KG1 (cell line): ENCODE measurements at regions not wholly inside any gene's neighbourhood (a gene's known extent, or its start where the extent isn't known, plus 50 kb on each side); places are given as distances from the start of the nearest gene placed in this dataset.

Experiments used
- DNase-seq: peaks from one replicate; lab custom pipeline; 2025; lab: John Stamatoyannopoulos, UW

DNA sequence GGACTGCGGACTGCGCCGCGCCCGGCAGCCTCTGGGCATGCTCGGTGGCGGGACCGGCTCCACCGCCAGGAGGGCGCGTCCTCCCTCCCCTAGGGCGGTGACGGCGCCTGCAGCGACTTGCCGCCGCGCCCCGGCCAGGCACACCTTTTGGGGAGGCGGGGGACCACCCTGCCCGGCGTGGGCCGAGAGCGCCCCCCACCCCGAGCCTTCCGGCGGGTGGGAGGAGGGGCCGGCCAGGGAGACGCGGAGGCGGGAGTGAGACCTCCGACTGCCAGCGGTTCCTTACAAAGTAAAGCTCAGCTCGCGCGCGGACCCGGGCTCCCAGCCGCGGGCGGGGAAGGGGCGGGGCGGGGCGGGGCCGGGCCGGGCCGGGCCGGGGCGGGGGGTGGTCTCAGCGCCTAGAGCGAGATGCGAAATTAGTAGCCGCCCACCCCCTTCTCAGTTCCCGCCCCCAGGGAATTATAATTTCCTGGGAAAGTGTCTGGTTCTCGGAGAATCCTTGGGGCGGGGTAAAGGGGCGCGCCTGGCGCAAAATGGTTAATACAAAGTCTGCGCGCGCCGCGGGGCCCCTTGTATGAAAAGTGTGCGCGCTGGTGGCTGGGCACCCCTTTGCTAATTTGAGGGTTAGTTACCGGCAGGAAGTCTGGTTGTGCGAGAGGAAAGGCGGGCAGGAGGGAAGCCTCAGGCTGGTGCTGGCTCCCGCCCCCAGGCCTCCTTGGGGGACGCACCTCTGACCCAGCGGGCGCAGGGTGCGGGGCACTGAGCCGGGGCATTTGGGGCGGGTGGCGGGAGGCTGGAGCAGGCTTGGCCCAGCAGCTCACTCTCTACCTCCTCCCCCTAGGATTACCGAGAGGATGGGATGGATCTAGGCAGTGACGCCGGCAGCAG, 224.8 kb upstream of the IL12A start:
- DNase-seq, result no peak

DNA sequence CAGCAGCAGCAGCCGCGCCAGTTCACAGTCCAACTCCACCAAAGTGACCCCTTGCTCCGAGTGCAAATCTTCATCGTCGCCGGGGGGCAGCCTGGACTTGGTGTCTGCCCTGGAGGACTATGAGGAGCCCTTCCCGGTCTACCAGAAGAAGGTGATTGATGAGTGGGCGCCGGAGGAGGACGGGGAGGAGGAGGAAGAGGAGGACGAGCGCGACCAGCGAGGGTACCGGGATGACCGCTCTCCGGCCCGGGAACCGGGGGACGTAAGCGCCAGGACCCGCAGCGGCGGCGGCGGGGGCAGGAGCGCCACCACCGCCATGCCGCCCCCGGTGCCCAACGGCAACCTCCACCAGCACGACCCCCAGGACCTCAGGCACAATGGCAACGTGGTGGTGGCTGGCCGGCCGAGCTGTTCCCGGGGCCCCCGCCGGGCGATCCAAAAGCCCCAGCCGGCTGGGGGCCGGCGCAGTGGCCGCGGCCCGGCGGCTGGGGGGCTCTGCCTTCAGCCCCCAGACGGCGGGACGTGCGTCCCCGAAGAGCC, 224.1 kb upstream of the IL12A start:
- DNase-seq, result no peak

DNA sequence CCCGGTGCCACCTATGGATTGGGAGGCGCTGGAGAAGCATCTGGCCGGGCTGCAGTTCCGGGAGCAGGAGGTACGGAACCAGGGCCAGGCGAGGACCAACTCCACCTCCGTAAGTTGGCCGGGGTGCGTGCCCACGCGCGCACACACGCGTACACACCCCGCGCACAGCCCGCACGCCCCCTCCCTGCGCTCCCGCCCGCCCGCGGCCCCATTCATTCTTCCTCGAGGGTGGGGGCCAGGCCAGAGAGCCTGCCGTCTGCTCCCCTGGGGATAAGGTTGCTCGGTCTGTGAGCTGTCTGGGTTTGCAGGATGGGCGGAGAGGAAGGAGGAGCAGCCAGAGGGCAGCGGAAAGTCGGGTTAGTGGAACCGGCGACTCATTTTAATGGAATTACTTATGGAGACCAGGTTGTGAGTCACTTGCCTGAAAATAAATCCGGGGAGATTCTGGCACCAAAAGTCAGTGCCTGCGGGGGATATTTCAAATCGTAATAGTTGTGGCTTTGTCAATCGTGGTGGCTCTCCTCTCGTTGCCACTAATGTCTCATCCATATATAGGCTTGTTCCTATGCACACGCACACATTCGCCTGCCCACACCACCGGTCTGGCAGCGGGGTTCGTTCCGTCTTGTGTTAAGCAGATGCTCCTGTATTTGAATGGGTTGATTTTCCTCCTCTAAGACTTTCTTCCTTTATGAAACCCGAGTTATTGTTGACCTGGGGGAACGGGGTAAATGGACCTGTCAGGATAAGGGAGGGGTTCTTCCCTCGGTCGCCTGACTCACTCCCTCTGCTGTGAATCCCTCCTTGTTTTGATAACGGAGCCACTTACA, 223.4 kb upstream of the IL12A start:
- DNase-seq, result no peak

DNA sequence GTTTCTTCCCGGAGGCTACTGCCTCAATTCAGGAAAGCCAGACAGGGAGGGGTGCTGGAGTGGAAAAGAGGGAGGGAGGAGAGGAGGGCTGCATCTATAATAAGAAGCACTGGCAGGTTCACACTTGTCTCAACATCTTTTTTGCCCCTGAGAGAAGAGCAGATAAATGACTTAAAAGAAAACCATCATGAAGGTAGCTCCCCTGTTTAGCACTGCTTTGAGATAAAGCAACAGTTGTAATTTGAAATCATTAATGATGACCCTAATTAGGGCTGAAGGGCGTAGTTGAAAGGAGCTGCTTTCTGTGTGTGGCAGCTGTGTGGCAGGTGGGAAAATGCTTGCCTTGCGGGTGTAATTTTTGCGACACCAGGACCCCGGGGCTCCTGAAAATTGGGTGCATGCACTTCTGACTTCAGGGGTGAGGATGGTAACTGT, 222.8 kb upstream of the IL12A start:
- no peak for DNase-seq

DNA sequence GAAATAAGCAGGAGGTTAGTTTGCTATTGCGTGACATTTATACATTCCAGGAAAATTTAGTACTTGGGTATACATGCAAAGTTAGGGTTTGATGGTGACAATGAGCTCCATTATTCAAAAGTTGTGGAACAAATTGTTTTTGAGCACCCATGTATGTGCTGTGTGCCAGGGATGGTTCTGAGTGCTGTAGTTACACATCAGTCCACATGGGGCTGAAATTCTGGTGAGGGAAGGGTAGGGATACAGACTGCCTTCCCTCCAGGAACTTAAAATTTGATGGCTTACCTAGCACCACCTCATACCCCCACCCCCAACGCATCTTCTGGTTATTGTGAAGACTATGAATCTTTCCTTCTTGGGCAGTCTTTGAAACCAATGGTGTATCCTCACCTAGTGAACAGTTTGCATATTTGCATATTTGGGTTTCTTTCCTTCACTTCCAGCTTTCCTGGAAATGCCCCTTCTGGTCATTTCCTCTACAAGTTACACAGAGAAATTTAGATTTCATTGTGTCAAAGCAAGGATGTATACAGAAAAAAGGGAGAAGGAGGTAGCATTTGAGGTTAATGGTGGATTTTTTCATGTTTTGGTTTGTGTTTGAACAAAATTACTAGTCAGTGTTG, 222.0 kb upstream of the IL12A start:
- no peak for DNase-seq

DNA sequence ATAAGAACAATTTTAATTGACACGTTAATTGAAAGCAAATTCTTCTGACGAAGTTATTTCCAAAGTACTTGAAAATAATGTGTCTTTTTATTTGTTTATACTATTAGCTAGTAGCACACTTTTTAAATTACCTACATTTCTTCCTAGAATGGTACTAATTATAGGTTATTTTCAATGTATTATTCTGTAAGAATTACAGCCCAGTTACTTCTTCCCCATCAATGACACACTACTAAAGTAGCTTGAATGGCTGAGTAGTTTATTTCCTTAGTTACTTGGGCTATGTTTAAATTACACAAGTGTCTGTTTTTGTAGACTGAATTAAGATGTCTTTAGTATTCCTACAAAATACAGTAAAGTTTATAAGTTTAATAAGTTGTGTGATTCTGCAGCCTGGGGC, 217.6 kb upstream of the IL12A start:
- no peak for DNase-seq

DNA sequence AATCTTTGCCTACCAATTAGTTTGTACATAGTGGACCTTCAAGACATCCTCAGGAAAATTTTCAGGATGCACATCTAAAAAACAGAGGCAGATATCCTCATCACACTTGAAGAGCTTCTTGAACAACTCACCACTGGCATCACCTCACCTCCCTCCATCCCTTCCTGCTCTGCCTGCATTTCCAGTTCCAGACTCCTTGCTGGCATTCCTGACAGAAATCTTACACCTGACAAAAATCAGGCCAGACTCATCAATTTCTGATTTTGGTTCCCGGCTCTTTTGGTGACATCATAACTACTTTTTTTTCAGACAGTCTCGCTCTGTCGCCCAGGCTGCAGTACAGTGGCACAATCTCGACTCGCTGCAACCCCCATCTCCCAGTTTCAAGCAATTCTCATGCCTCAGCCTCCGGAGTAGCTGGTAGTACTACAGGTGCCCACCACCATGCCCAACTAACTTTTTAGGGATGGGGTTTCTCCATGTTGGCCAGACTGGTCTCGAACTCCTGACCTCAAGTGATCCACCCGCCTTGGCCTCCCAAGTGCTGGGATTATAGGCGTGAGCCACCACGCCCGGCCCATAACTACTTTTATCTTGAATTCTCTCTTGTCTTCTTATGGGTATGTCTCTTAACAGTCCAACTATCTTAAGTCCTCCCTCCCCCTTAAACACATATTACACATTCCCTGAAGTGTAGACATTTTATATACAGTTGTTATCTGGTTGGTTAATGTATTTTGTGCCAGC, 216.6 kb upstream of the IL12A start:
- DNase-seq, result no peak

DNA sequence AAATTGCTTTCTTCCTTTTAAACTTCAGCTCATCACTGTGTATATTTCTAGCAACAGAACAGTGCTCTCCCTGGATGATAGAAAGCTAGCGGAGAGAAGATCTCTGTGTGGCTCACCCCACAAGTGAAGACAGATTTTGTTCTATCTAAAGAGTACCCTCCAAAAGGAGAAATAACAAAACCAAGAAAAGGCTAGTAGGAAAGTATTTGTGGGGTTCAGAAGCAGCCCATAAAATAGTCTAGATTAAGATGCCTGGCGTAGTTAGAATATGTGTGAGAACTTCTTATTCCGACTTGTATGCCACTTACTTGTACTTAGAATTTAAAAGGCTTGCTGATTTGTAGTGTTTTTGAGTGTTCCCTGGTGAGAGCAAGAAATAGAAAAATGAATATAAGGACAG, 214.9 kb upstream of the IL12A start:
- no peak for DNase-seq

DNA sequence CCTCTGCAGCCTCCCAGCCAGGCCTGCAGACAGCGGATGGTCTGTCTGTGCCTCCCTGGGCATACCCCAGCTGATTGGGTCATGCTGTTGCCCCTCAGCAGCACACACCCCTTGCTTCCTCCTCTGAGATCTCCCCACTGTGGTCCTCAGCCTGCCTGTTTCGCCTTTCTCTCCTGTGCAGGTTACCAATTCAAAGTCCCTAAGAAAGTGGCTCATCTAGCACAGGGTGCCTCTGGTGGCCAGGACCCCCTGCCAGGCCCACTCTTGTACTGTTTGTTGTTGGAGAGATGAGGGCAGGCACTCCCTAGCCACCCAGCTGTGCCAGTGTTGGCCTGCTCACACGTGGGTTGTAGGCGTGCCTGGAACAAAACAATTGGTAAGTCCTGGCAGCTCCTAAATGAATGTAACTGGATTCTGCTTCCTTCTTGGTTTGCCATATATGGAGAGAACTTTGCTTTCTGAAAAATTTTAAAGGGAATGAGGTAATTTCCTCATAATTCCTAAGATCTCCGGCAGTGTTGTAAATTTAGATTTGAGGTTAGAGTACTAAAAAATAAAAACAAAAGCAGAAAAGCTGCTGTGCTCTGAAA, 213.2 kb upstream of the IL12A start:
- DNase-seq, result no peak

DNA sequence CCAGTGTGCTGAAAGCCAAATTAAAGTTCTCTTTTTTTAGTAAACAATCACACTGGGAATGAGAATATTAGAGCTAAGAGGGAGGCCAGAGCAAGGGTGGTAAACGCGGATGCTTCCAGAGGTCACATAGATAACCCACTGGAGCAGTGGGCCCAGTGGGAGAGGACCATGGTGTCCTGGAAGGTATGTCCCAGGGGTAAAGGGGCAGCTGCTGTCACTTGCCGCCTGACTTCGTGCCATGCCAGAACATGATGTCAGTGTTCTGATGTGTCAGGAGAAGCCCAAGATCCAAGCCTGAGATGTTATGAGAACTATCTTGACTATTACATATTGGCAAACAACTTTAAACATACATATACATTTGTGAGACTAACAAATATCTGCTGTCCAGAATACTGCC, 211.9 kb upstream of the IL12A start:
- no peak for DNase-seq

DNA sequence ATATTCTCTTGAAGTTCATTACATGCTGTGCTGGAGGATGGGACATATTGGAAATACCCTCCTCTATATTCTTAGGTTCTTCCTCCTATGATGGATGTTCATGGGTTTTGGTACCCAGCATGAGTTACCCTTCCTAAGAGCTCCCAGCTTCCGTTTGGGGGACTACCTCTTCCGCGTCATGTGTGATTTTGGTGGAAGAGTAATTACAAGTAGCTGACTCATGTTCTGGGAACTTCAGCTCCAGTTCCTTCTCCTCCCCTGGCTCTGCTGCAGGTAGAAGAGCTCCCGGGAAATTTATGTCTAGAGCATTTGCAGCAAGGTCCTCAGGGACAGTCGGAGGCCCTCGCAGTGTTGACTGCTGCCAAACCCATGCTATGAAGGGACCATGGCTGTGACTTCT, 208.8 kb upstream of the IL12A start:
- DNase-seq, result no peak

DNA sequence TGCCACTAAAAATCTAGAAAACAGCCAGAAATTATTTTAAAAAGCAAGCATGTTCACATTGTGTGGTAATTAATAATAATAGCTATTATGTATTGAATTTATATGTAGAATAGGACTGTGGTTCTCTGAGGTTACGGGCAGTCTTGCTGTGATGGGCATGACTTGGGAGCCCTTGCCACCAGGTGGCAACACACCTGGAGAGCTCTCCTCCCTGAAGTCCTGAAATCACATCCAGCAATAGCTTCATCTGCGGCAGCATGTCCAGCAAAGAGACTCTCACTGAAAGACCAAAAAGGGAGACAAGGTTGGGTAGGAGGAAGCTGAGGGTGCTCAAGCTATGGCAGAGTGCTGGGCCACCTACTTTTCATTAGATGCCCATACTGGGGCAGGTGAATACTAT, 206.8 kb upstream of the IL12A start:
- no peak for DNase-seq

DNA sequence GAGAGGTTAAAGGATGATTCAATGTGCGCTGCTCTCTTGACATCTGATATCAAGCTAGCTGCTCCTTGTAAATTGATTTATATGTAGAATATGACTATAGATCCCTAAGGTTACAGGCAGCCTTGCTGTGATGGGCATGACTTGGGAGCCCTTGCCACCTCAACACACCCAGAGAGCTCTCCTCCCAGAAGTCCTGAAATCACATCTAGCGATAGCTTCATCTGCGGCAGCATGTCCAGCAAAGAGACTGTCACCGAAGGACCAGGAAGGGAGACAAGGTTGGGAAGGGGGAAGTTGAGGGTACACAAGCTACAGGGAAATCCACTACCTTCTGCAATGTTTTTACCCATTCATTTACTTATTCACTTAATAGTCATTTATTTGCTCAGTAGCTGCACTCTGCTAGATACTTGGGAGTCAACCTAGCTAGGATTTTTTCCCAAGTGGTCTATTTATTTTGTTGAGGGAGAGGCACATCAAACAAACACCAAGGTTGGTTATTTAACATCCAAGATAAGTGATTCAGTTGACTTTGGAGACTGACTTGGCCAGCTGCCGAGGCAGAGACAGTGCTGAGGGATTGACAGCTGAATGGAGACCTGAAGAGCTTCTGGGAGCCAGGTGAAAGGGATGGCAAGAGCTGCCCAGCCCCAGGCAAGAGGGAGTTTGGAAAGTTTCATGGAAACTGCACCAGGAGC, 205.8 kb upstream of the IL12A start:
- DNase-seq, result no peak

DNA sequence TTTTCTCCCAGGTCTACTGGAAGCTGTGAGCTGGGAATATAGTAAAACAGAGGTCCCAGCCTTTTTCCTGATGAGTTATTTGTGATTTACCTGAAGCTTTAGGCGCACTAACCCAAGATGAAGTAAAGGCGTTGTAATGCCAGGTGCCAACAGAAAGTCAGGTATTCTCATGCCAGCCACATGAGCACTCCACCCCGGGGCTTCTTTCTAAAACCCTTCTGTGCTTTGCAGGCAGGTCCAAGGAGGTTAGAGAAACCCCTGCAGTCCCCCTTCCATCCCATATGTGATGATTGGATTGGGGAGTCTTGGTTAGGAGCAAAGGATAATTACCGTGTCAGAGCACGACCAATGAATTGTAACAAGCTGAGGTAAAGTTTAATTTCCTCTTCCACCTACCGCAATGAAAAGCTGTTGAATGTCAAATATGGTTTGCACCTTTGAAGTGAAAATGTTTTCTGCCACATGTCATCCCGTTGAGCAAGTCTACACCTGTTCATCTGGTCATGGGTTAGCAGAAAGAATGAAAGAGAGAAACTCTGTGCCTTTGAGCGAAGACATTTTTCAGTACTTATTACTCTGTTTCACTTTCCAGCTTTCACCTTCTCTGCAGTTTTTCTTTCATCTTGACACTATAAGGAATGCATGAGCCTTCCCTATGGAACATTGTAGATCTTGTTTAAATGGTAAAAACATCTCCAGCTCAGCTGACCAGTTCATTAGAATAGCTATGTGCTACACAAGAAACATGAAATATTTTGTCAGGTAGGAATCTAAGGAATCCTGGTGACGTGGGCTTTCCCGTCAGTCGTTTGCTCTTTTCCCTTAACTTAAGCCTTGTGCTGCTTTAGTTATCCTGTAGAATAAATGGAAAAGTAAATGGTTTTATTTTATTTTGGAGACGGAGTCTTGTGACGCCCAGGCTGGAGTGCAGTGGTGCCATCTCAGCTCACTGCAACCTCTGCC, 204.6 kb upstream of the IL12A start:
- no peak for DNase-seq

DNA sequence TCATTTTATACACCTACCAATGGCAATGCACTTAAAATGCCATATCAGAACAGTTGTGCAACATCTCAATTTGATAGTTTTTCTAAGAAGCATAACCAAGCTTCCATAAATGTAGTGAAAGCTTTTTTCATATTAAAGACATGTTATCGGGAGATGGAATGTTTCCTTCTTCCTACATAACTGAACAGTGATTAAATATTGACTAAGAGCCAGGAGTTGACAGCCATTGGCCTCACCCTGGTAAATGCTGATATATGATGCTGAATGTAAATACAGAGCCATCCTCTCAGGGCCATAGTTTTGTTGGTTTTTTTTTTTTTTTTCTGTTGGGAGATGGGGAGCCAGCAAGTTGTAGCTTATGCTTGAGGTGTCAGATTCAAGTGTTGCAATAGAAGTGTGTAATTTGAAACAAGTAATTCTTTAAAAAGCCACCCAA, 203.3 kb upstream of the IL12A start:
- DNase-seq, result no peak

DNA sequence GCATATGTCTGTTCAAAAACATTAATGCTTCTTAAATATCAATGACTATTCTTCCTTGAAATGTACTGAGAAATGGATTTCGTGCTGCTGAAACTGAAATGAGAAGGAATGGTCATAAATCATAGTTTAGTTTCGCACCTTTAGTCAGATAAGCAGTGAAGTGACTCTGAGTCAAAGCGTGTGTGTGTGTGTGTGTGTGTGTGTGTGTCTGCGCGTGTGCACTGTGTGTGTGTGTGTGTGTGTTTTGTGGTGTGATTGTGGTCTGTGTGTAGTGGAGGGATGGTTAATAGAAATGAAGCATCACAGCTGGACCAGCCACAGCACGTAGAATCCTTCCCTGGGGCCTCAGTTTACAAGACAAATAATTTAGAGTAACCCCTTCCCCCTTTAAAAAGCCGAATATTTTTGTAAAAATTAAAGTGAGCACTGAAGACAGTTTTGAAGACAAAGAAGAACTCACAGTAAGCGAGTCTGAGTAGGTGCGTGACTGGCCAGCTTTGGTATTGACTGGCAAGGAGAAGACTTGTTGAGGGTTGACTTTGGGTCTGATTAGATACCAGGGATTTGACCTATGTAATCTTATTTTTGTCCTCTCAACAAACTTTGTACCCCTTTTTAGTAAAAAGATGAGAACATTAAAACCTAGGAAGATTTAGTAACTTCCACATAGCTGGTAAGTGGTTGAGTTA, 202.0 kb upstream of the IL12A start:
- no peak for DNase-seq

DNA sequence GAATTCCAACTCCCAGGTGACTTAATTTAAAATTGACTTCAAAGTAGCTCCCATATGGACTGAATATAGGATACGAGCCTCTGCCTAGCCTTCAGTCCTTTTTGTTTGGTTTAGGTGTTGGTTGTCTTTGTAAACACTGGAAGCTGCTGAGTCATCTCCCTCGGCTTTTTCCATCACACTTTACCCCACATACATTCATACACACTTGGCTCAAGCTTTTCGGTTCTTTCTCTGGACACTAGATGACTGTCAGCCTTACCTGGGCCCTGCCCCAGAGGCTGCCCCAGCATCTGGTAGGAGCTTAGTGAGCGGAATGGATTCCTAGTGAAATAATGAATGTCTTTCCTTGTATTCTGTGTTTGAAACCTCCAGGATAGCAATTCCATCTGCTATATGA, 201.5 kb upstream of the IL12A start:
- DNase-seq, result no peak

DNA sequence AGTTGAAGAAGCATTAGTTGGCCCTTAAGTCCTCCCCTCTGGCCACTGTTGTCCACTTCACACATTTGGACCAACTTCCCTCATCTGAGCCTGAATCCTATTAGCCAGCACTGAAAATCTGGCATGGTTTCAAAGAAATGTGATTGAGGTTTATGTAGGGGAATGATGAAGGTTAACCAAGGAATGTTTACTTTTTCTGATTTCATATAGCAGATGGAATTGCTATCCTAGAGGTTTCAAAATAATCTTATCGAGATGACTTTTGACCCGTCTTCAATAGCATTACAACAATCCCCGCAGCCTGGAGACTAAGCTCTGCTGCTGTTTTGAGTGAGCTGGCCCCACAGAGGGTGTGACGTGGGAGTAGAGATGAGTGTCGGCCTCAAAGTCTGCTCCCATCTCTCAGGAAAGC, 200.8 kb upstream of the IL12A start:
- no peak for DNase-seq

DNA sequence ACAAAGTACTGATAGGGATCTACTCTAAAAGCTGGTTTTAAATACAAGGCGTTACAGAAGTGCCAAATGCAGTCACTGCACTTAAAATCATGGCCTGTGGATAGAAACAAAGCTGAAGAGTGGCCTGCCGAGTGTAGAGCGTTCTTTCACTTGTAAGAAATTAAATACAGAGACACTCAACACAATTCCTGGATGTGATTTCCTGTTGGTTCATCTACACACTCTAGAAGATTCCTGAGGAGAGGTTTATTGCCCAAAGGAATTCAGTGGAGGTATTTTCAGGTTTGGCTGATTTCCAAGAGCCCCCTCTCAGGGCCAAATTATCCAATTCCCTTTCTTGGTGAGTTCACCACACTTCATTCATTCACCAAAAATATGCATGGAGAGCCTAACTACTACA, 200.3 kb upstream of the IL12A start:
- DNase-seq, result no peak
